NCI-H2227 treated with DMSO at 0.1 percent for 48 hours (cell line): ENCODE measurements at regions not wholly inside any gene's neighbourhood (a gene's known extent, or its start where the extent isn't known, plus 50 kb on each side); places are given as distances from the start of the nearest gene placed in this dataset.
"Not testable (repeated sequence)": the region's sequence is repeated elsewhere in the genome, so short reads cannot be mapped to it uniquely, and the experiment has no call there.

Experiments used
- DNase-seq: peaks from one replicate; lab custom pipeline; 2025; lab: John Stamatoyannopoulos, UW

GRCh38 chrX:113906168-113906567 lies 677.7 kb upstream of the HTR2C start:
- DNase-seq, result no peak

- DNase-seq, result no peak
Measured at GRCh38 chrX:113892891-113893290, 691.0 kb upstream of the HTR2C start.

- no peak for DNase-seq
Measured at GRCh38 chrX:113892401-113892800, 691.5 kb upstream of the HTR2C start.

- DNase-seq, result no peak
Measured at GRCh38 chrX:113873056-113873455, 710.8 kb upstream of the HTR2C start.

- DNase-seq, result no peak
Measured at GRCh38 chrX:113868711-113869110, 715.2 kb upstream of the HTR2C start.

- no peak for DNase-seq
Measured at GRCh38 chrX:113868177-113868576, 715.7 kb upstream of the HTR2C start.

GRCh38 chrX:113849408-113849807 lies 734.5 kb upstream of the HTR2C start:
- no peak for DNase-seq

- DNase-seq, result no peak
Measured at GRCh38 chrX:113833096-113834055, 750.5 kb upstream of the HTR2C start.

- DNase-seq, result no peak
Measured at GRCh38 chrX:113828470-113828869, 755.4 kb upstream of the HTR2C start.

- DNase-seq, result no peak
Measured at GRCh38 chrX:113818346-113818745, 765.5 kb upstream of the HTR2C start.

GRCh38 chrX:113804819-113805218 lies 779.1 kb upstream of the HTR2C start:
- no peak for DNase-seq

GRCh38 chrX:113804291-113804690 lies 779.6 kb upstream of the HTR2C start:
- no peak for DNase-seq

- DNase-seq, result no peak
Measured at GRCh38 chrX:113802837-113803236, 781.0 kb upstream of the HTR2C start.

GRCh38 chrX:113800955-113801354 lies 782.9 kb upstream of the HTR2C start:
- no peak for DNase-seq

- DNase-seq, result no peak
Measured at GRCh38 chrX:113793563-113793962, 790.3 kb upstream of the HTR2C start.

GRCh38 chrX:113790987-113791386 lies 792.9 kb upstream of the HTR2C start:
- DNase-seq, result no peak

- DNase-seq, result not testable (repeated sequence)
Measured at GRCh38 chrX:113784754-113785153, 799.1 kb upstream of the HTR2C start.

- no peak for DNase-seq
Measured at GRCh38 chrX:113770806-113771205, 813.1 kb upstream of the HTR2C start.

GRCh38 chrX:113770071-113770470 lies 813.8 kb upstream of the HTR2C start:
- no peak for DNase-seq

- DNase-seq, result no peak
Measured at GRCh38 chrX:113759422-113759821, 824.5 kb upstream of the HTR2C start.

GRCh38 chrX:113747274-113747973 lies 836.5 kb upstream of the HTR2C start:
- no peak for DNase-seq

GRCh38 chrX:113743069-113743468 lies 840.8 kb upstream of the HTR2C start:
- no peak for DNase-seq

- no peak for DNase-seq
Measured at GRCh38 chrX:113741744-113742143, 842.1 kb upstream of the HTR2C start.
